GM12873 (cell line): ENCODE measurements at regions not wholly inside any gene's neighbourhood (a gene's known extent, or its start where the extent isn't known, plus 50 kb on each side); places are given as distances from the start of the nearest gene placed in this dataset.

Experiments used
- CTCF ChIP-seq: IDR thresholded peaks from 2 replicates; pipeline ENCODE4 v1.5.1; 2012; ENCODE audit warnings: low read depth, mild to moderate bottlenecking, moderate library complexity, low read length, control low read depth; ENCODE audit not compliant: insufficient read depth; ENCODE audit errors: missing control alignments

- no peak for TF ChIP-seq CTCF
Measured at GRCh38 chr7:124596881-124597280, 168.7 kb downstream of the GPR37 start.

- no peak for TF ChIP-seq CTCF
Measured at GRCh38 chr7:124590814-124591213, 174.8 kb downstream of the GPR37 start.

- no peak for TF ChIP-seq CTCF
Measured at GRCh38 chr7:124577256-124577655, 188.3 kb downstream of the GPR37 start.

- TF ChIP-seq CTCF = no peak
Measured at GRCh38 chr7:124575176-124575575, 190.4 kb downstream of the GPR37 start.

- no peak for TF ChIP-seq CTCF
Measured at GRCh38 chr7:124570558-124570957, 195.0 kb downstream of the GPR37 start.

GRCh38 chr7:124566583-124566982 is 199.0 kb downstream of the GPR37 start:
- no peak for TF ChIP-seq CTCF

GRCh38 chr7:124557587-124557986 is 208.0 kb downstream of the GPR37 start:
- no peak for TF ChIP-seq CTCF

- no peak for TF ChIP-seq CTCF
Measured at GRCh38 chr7:124557101-124557500, 208.5 kb downstream of the GPR37 start.
